GM21737 (cell line): ENCODE measurements at regions not wholly inside any gene's neighbourhood (a gene's known extent, or its start where the extent isn't known, plus 50 kb on each side); places are given as distances from the start of the nearest gene placed in this dataset.

Source experiments
- ATAC-seq: cut with Tn5 transposase; IDR thresholded peaks from one replicate; pipeline ENCODE4 v1.9.1; 2021; ENCODE audit warnings: mild to moderate bottlenecking, moderate library complexity; ENCODE audit not compliant: unreplicated experiment

- ATAC-seq, result no peak
These were observed 2015.9 kb downstream of the PCDH7 start for GRCh38 chr4:32735856-32736590.

- ATAC-seq, result no peak
These were observed 2024.0 kb downstream of the PCDH7 start for GRCh38 chr4:32744211-32744610.

- ATAC-seq, result no peak
These were observed 2025.2 kb downstream of the PCDH7 start for GRCh38 chr4:32745351-32745750.

DNA sequence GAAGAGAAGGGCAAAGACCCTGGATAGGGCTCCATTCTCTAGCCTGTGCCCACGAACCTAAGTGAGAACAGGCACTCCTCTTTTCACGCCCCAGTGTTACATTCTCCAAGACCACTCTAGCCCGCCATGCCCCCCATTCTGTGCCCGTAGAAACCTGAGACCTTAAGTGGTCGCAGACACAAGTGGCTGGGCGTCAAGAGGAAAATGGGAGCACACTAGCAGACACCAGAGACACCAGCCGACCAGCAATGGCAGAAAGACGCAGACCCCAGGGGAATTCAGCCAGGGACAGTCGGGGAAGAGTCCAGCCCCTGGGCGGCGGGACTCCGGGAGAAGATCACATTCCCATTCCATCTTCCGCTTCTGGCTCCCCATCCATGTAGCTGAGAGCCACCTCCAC, 2027.9 kb downstream of the PCDH7 start:
- ATAC-seq, result no peak

GRCh38 chr4:32748498-32748897, 2028.3 kb downstream of the PCDH7 start:
- ATAC-seq, result no peak

DNA sequence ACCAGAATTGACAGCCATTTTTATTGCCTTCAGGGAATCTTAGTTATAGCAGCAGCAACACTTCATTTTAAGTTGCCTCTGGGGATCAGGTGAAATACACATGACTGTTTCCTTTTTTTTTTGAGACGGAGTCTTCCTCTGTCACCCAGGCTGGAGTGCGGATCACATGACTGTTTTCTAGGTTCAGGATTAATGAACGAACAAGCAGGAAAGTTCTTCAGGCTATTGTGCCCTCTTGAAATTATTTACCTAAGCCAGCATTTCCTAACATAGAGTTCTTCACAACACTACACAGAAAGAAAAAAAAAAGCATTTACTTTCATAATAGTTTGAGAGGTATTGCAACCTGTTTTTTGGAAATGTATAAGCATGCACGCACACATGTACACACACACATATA, 2032.8 kb downstream of the PCDH7 start:
- ATAC-seq, result no peak

- ATAC-seq, result no peak
These were observed 2048.7 kb downstream of the PCDH7 start for GRCh38 chr4:32768664-32769389.

- ATAC-seq, result no peak
These were observed 2051.3 kb downstream of the PCDH7 start for GRCh38 chr4:32771491-32771890.

DNA sequence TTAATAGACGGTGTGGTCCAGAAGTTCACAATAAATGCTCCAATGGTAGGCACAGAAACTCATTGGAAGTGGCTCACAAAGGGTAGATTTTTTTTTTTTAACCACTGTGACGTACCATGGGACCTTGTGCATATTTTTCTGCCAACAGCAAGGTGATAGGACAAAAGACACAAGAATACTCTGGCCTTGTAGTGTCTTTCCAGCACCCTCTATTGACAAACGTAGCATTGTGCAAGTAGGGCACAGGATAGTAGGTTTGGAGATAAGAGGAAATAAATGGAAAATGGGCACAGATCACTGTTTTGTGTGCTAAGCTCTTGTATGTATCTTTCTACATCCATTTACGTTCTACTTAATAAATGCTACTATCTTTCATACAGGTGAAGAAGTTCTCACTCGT, 2054.9 kb downstream of the PCDH7 start:
- no peak for ATAC-seq

- no peak for ATAC-seq
These were observed 2056.4 kb downstream of the PCDH7 start for GRCh38 chr4:32776435-32777203.

GRCh38 chr4:32778025-32778424, 2057.9 kb downstream of the PCDH7 start:
- ATAC-seq, result no peak

DNA sequence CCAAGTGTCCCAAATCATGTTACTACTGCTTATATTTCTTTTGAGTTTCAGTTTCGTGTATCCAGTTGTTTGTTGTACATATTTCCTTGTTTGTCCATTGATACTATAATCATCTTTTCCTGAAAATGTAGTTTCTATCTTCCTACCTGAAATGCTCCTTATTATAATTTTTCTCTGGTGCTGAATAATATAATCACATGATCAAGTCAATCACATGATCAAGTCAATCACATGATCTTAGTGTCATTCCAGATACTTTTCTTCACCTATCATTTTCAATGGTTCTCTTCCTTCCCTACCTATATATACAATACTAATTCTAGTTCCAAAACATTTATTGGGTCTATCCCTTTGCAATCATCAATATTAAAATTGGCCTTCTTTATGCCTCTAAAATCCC, 2058.8 kb downstream of the PCDH7 start:
- no peak for ATAC-seq

DNA sequence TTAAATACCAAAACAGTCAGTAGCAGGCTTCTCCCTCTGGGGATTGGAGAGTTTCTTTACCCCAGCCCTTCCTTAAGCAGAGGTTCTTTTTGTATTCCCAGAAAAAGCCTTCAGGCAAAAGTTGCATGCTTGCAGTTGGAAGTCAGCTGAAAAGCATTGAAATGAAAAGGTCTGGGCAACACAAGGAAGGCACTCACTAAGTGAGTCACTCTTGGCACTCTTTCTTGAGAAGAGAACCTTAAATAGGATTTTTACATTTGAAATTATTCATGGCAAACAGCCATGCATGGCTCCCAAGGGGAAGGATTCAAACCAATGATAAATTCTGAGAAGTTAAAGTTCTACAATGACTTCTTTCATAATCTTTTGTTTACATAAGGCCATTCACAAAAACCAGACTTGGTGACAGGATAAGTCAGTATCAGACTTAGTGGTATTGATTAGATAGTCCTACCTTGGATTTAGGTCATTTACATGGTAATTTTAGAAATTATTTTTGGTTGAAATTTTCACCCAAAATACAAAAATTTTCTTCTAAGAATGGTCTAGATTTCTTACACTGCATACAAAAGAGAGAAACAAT, 2068.9 kb downstream of the PCDH7 start:
- no peak for ATAC-seq

- no peak for ATAC-seq
These were observed 2070.6 kb downstream of the PCDH7 start for GRCh38 chr4:32790803-32791202.

GRCh38 chr4:32798471-32799159, 2078.4 kb downstream of the PCDH7 start:
- no peak for ATAC-seq

DNA sequence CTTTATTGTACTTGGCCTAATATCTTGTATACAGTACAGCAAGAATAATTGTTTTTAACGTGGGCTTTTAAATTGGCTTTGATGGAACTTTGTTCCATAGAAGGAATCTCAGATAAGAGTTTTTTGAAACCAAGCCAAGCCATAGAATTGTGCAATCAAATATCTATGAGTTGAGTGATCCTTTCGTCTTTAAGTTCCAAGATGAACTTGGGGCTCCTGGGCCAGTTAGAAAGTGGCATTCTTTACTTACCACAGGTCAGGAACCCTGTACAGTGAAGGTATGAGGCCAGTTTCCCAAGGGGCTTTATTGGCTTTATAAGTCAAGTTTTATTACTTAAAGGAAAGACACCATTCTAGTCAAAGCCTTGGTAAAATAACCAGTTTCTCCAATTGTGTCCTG, 2104.2 kb downstream of the PCDH7 start:
- no peak for ATAC-seq

- no peak for ATAC-seq
These were observed 2106.0 kb downstream of the PCDH7 start for GRCh38 chr4:32826169-32826568.

DNA sequence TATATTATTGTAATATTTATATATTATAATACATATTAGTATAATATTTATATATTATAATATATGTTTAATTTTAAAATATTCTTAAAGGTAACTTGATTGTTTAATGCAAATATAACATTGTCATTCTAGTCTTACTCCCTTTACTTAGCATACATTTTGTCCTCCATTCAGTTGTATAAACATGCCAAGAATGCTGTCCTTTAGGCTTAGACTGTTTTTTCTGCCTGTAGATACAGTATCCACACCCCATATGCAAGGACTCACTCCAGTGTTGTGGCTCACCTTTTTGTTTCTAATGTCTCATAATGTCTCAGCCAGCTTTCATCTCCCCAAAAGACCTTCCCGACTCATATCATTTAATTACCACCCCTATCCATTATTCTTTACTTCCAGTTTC, 2110.0 kb downstream of the PCDH7 start:
- no peak for ATAC-seq

DNA sequence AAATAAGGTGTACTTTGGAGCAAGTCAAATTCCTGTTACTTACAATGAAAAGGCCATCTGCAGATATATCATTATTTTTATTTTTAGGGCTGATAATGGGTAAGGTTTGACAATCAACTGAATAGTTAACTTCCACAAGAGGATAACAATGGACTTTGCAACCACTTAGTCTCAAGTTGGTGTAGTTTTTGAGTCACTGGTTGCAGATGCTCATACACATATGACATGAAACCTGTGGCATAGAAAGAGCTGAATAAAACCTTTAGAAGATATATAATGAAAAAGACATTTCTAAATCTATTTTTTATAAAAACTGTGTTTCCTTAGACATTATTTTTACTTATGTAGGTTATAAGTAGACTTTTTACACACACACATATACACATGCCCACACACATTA, 2110.9 kb downstream of the PCDH7 start:
- no peak for ATAC-seq

DNA sequence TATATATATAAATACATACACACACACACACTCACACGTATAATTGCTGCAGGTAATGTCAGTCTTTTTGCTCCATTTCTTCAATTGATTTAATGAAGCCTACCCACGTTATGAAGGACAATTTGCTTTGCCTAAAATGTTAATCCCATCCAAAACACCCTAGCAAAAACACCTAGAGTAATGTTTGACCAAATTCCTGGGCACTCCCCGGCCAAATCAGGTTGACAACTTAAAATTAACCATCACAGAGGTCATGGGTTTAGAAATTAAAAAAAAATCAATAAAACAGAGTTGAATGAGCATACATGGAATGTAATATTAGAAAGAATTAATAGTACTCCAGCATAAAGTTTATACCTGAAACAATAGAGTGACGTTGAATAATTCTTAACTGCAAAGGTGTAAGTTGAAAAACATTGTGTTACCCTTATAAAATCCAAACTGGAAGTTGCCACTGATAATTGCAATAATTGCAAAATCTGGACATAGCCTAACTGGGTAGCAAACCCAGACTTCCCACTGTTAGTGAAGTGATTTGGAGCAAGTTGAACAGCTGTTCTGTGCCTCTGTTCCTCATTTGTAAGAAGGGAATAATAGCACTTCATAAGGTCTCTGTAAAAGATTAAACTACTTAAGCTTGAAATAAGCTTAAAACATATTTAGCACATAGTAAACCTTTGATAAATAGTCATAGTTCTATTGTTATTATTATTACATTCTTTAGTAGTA, 2120.5 kb downstream of the PCDH7 start:
- ATAC-seq, result no peak
